ENCODE measurements at regions not wholly inside any gene's neighbourhood (a gene's known extent, or its start where the extent isn't known, plus 50 kb on each side); places are given as distances from the start of the nearest gene placed in this dataset.

GRCh38 chr2:2642906-2643890 is 312.1 kb upstream of the MYT1L start:
- Histone ChIP-seq H3K27me3 (replicated peaks; ENCODE audit: insufficient read depth) (no peaks in the 10 kb centered on the region), H3K9me3 (no peaks in the 10 kb centered on the region), H3K36me3 (no peaks in the 10 kb centered on the region), H3K27ac (no peak overlapping the region), H3K4me1 (replicated peaks) (no peaks in the 10 kb centered on the region), H3K4me3 (no peak overlapping the region)
- intact Hi-C loops (cut with DNase I) = no loop called here
- DNase-seq (ENCODE audit: low spot score) = no peak
- WGBS = 89% methylated on average over 27 of the region's 29 CpGs
- no peak for TF ChIP-seq POLR2A (IDR thresholded peaks at IDR 0.05)
- TF ChIP-seq CTCF (IDR thresholded peaks at IDR 0.05) = no peak
- no peak for TF ChIP-seq POLR2AphosphoS5 (IDR thresholded peaks at IDR 0.05)

GRCh38 chr2:2641541-2642410 is 310.7 kb upstream of the MYT1L start:
- H3K36me3 ChIP-seq = no peaks in the 10 kb centered on the region
- no peak for DNase-seq (ENCODE audit: low spot score)
- H3K27me3 ChIP-seq (replicated peaks; ENCODE audit: insufficient read depth) = no peaks in the 10 kb centered on the region
- no peak overlapping the region for H3K4me3 ChIP-seq
- H3K27ac ChIP-seq = no peak overlapping the region
- no peaks in the 10 kb centered on the region for H3K9me3 ChIP-seq
- TF ChIP-seq POLR2AphosphoS5 (IDR thresholded peaks at IDR 0.05) = no peak
- TF ChIP-seq CTCF (IDR thresholded peaks at IDR 0.05) = no peak
- no peak for TF ChIP-seq POLR2A (IDR thresholded peaks at IDR 0.05)
- H3K4me1 ChIP-seq (replicated peaks) = no peaks in the 10 kb centered on the region
- WGBS = 77% methylated on average over 17 of the region's 17 CpGs
- intact Hi-C loops (cut with DNase I) = no loop called here

- no peak for TF ChIP-seq POLR2AphosphoS5 (IDR thresholded peaks at IDR 0.05)
- TF ChIP-seq CTCF (IDR thresholded peaks at IDR 0.05) = no peak
- no peak for TF ChIP-seq POLR2A (IDR thresholded peaks at IDR 0.05)
- WGBS = 88% methylated on average over 3 of the region's 3 CpGs
- intact Hi-C loops (cut with DNase I) = no loop called here
Measured at GRCh38 chr2:2640818-2641217, 309.7 kb upstream of the MYT1L start.

GRCh38 chr2:2640371-2640770 is 309.3 kb upstream of the MYT1L start:
- DNase-seq (ENCODE audit: low spot score) = no peak
- WGBS = 90% methylated on average over 7 of the region's 7 CpGs
- Histone ChIP-seq H3K4me3 (no peak overlapping the region), H3K4me1 (replicated peaks) (no peaks in the 10 kb centered on the region), H3K9me3 (no peaks in the 10 kb centered on the region), H3K27ac (no peak overlapping the region), H3K36me3 (no peaks in the 10 kb centered on the region), H3K27me3 (replicated peaks; ENCODE audit: insufficient read depth) (no peaks in the 10 kb centered on the region)
- TF ChIP-seq CTCF (IDR thresholded peaks at IDR 0.05) (no peak), POLR2A (IDR thresholded peaks at IDR 0.05) (no peak), POLR2AphosphoS5 (IDR thresholded peaks at IDR 0.05) (no peak)
- intact Hi-C loops (cut with DNase I) = no loop called here

More at GRCh38 chr2:2640818-2641217, 309.7 kb upstream of the MYT1L start:
- no peaks in the 10 kb centered on the region for H3K9me3 ChIP-seq
- no peaks in the 10 kb centered on the region for H3K36me3 ChIP-seq
- no peaks in the 10 kb centered on the region for H3K4me1 ChIP-seq (replicated peaks)
- H3K27me3 ChIP-seq (replicated peaks; ENCODE audit: insufficient read depth) = no peaks in the 10 kb centered on the region
- H3K4me3 ChIP-seq = no peak overlapping the region
- no peak overlapping the region for H3K27ac ChIP-seq
- DNase-seq (ENCODE audit: low spot score) = no peak
